ENCODE measurements at regions not wholly inside any gene's neighbourhood (a gene's known extent, or its start where the extent isn't known, plus 50 kb on each side); places are given as distances from the start of the nearest gene placed in this dataset.

- no peak for DNase-seq (ENCODE audit: low spot score)
Measured at GRCh38 chr10:78162853-78163252, 129.2 kb downstream of the RPS24 start.

GRCh38 chr10:78164702-78165101 lies 131.0 kb downstream of the RPS24 start:
- no peak for DNase-seq (ENCODE audit: low spot score)

DNA sequence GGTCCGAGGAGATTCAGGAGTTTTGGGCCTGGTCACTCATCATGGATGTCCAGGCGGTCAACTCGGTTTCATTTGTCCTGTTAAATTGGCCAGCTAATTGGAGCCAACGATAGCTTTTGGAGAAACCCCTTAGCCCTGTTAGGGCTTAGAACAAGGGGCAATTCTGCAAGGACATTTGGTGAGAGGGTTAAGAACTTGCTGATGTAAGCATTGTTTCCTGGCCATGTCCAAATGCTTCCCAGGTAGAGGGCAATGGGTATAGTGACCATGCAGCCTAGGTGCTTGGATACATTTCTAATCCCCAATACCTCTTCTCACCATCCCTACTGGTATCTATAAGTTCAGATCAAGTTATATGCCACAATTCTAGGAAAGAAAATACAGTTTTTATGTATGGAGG lies 131.5 kb downstream of the RPS24 start:
- no peak for DNase-seq (ENCODE audit: low spot score)

DNA sequence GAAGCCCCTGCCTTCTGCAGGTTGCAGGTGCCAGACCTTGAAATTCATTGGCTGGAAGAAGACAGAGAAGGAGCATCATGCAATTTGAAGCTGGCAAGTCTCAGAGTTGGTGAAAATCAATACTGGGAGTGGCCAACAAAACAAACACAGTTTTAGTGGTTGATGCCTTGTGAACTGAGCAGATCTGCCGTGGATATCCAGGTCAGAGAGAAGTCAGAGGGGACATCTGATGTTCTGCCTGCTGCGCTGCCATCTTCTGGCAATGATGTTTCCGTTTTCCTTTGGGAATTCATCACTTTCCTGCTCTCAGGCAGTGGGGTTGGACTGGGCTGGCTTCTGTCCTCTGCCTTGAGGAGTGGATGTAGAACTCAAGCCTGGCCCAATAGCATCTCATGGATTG lies 132.0 kb downstream of the RPS24 start:
- DNase-seq (ENCODE audit: low spot score): no peak

- no peak for DNase-seq (ENCODE audit: low spot score)
Measured at GRCh38 chr10:78166261-78166660, 132.6 kb downstream of the RPS24 start.

GRCh38 chr10:78169214-78169613 lies 135.6 kb downstream of the RPS24 start:
- DNase-seq (ENCODE audit: low spot score): no peak

DNA sequence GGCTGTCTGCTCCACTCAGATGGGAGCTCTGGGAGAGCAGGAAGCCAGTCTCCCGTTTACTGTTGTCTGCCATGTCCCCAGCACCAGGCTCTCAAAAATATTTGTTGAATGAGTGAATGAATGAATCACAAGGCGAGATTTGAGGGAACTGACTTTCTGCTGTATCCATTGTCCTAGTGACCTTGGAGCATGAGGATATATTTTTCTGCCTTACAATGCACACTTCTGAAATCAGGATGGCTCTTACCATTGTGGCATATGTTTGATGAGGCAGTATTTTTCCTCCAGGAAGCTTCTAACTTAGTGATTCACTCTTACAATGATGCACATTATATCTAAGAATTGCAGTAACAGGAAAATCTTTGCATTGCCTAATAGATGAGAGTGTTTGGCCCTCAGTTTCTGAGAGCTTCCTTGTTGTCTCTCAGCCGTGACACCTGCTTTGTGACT lies 136.4 kb downstream of the RPS24 start:
- DNase-seq (ENCODE audit: low spot score): peak; percentile 19

DNA sequence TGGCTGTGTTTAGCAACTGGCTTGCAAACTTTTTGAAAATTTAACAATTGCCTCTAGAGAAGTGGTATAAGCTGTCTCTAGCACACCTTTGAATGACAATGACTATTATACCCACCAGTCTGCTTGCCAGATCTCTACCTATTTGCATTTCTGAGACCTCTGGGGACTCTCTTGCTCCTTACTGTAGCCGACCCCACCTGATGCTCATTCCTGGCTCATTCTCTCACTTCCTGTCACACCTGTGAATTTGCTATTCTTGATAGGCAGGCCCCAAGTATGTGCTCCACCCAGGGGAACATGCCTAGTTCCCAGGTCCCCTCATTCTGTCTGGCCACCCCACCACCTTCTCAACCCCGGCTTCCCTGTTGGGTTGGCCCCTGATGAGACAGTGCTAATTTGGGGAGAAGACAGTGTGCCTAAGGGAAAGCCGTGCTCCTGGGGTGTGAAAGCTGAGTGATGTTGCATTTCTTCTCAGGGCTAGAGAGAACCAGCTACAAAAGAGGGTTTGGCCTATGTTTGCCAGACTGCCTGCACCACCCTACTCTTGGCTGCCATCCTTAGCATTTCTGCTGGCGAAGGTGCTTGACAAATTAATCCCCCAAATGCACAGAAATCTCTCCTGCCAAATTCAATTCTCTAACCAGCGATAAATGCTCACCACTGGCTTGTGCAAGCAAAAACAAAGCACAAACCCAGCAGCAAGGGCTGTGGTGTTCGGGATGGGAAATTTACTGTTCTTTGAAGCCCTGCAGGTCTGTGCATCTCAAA lies 138.2 kb downstream of the RPS24 start:
- no peak for DNase-seq (ENCODE audit: low spot score)

DNA sequence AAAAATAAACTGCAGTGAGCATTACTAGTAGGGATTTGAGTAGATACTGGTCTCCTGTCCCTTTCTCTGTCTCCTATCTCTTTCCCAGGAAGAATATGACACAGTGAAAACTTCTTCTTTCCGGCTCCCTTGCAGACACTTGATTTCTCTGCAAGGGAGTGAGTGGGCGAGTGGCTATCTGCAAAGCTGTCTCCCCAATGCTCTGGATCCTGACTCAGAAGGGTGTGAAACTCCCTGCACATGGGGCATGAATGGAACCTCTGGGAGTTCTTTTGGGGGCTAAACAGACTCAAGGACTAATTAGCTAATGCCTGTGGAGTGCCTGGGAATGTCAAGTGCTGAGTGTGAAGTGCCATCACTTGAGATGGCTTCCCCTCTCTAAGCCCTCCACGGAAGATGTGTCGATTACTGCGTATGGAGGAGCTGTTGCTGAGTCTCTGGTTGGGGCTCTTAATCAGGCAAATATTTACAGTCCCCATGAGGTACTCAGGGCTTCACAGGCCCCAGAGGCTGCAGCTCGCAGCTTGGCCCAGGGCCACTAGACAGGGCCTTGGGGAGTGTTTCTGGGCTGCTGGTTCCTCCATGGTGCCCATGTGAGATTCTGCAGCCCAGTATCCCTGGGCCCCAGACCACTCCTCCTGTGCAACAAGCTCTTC lies 139.8 kb downstream of the RPS24 start:
- no peak for DNase-seq (ENCODE audit: low spot score)

- DNase-seq (ENCODE audit: low spot score): no peak
Measured at GRCh38 chr10:78175444-78176015, 141.9 kb downstream of the RPS24 start.

- DNase-seq (ENCODE audit: low spot score): no peak
Measured at GRCh38 chr10:78176320-78177317, 143.0 kb downstream of the RPS24 start.

- DNase-seq (ENCODE audit: low spot score): no peak
Measured at GRCh38 chr10:78177491-78178185, 144.0 kb downstream of the RPS24 start.

GRCh38 chr10:78178397-78178796 lies 144.7 kb downstream of the RPS24 start:
- no peak for DNase-seq (ENCODE audit: low spot score)

GRCh38 chr10:78178940-78179339 lies 145.3 kb downstream of the RPS24 start:
- DNase-seq (ENCODE audit: low spot score): peak; percentile 27

DNA sequence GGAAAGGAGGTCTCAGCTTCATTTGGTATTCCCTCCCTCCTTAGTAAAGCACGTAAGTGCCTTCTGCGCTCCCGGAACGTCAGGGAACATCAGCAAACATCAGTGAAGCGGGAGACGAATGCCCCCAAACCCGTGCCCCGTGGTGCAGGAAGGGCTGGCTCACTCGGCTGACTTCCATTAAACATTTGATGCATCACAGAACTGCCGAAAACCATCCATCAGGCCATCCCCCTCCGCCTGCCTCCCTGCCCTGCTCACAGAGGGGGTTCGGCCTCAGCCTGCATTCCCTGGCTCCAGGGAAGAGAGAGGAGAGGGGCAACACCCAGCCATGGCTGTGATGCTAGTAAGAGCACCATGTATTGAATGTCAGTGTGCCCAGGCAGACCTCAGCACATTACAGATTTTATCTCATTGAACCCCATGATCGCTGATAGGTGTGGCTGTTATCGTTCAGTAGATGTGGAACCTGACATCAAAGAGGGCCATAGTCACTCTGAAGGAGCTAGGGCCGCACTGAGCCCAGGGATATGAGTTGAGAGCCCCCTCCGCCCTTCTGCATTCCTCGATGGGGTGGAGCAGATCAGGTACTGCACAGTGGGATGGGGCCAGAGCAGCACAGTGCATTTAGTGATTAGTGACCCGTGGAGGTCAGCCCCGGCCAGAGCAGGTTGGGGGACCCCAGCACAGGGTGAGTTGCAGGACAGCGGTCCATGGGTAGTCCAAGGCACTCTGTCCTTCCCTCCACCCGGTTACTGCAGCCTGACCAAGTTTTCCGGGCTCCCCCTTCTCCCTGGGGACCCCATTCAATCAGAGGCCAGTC lies 146.4 kb downstream of the RPS24 start:
- no peak for DNase-seq (ENCODE audit: low spot score)

GRCh38 chr10:78181381-78182055 lies 147.9 kb downstream of the RPS24 start:
- no peak for DNase-seq (ENCODE audit: low spot score)

- DNase-seq (ENCODE audit: low spot score): no peak
Measured at GRCh38 chr10:78182841-78183240, 149.2 kb downstream of the RPS24 start.

- no peak for DNase-seq (ENCODE audit: low spot score)
Measured at GRCh38 chr10:78184851-78185692, 151.4 kb downstream of the RPS24 start.

DNA sequence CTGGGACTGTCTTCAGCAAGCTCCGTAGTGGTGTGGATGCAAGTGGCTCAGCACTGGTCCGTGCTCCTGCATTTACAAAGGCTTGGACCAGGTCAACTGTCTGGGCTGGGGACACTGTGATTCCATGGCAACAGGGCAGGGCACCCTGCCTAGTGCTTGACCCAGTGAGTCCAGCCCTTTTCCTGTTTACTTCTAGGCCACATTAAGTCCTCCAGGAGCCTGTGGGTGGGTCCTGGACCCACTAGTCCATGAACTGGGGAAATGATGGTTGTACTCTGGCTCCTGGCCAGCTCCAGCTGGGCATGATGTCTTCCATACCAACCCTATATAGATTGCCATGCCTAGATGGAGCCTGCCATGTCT lies 152.0 kb downstream of the RPS24 start:
- DNase-seq (ENCODE audit: low spot score): no peak
